CD4-positive, alpha-beta T cell (primary cell): ENCODE measurements at regions not wholly inside any gene's neighbourhood (a gene's known extent, or its start where the extent isn't known, plus 50 kb on each side); places are given as distances from the start of the nearest gene placed in this dataset.

Experiments
- ATAC-seq: fragments of 200-7000 bp; cut with Tn5 transposase; one replicate; pipeline ENCODE4 v1.10.0; 2022; ENCODE audit warnings: mild to moderate bottlenecking; ENCODE audit not compliant: poor library complexity
- CTCF ChIA-PET: fragments of 350-600 bp; sonication (Branson Sonifier 250); formaldehyde crosslinking; loops from one replicate; lab custom pipeline; 2021; ENCODE audit warnings: antibody characterized with exemption, inconsistent platforms; lab: Charles Lee
- POLR2A ChIA-PET: fragments of 350-600 bp; sonication (Branson Sonifier 250); formaldehyde crosslinking; loops from one replicate; lab custom pipeline; 2021; ENCODE audit warnings: antibody characterized with exemption, inconsistent platforms; lab: Charles Lee
- DNase-seq, 14 experiments: peaks; one replicate each; pipeline ENCODE4 v3.0.0-alpha.2; 2013 to 2020; ENCODE audit warnings: mixed read lengths in 2 of 14
- H3K27ac ChIP-seq, 2 donors: one replicate each; pipeline versions ENCODE4 v1.5.1 to v1.7.0; 2013; ENCODE audit warnings: low read length in 2 of 2, low read depth in 1 of 2, mild to moderate bottlenecking in 1 of 2
- H3K27me3 ChIP-seq, 2 experiments: 1 replicate in 1 of 2; 2 replicates in 1 of 2; pipeline versions ENCODE4 v1.6.1 to v1.7.0; 2013; ENCODE audit warnings: low read length in 2 of 2, control low read depth in 1 of 2, mild to moderate bottlenecking in 1 of 2, moderate library complexity in 1 of 2; ENCODE audit not compliant: insufficient read depth in 2 of 2, control insufficient read depth in 1 of 2
- H3K36me3 ChIP-seq: one replicate; pipeline ENCODE4 v1.6.1; 2013; ENCODE audit warnings: low read length, control low read depth; ENCODE audit not compliant: insufficient read depth
- H3K4me1 ChIP-seq: one replicate; pipeline ENCODE4 v1.6.1; 2013; ENCODE audit warnings: low read length, control low read depth; ENCODE audit not compliant: insufficient read depth
- H3K4me3 ChIP-seq: one replicate; pipeline ENCODE4 v1.5.1; 2013; ENCODE audit warnings: mild to moderate bottlenecking, low read length, moderate library complexity
- H3K9me3 ChIP-seq, 2 experiments: 1 replicate in 1 of 2; 2 replicates in 1 of 2; pipeline versions ENCODE4 v1.6.1 to v1.7.0; 2013; ENCODE audit warnings: low read length in 2 of 2, mild to moderate bottlenecking in 2 of 2, control low read depth in 1 of 2, moderate library complexity in 1 of 2; ENCODE audit not compliant: control insufficient read depth in 1 of 2, insufficient read depth in 1 of 2
- H3K27ac Mint-ChIP-seq: one replicate; pipeline ENCODE4 v1.8.0; 2020; ENCODE audit warnings: mixed read lengths
- H3K27me3 Mint-ChIP-seq: one replicate; pipeline ENCODE4 v1.8.0; 2021; ENCODE audit warnings: mixed read lengths
- H3K36me3 Mint-ChIP-seq: one replicate; pipeline ENCODE4 v1.8.0; 2021; ENCODE audit warnings: low read depth, mixed read lengths
- H3K4me1 Mint-ChIP-seq: one replicate; pipeline ENCODE4 v1.8.0; 2021; ENCODE audit warnings: low read depth, mixed read lengths
- H3K4me3 Mint-ChIP-seq: one replicate; pipeline ENCODE4 v1.8.0; 2020; ENCODE audit warnings: mild to moderate bottlenecking, mixed read lengths
- H3K9me3 Mint-ChIP-seq: one replicate; pipeline ENCODE4 v1.8.0; 2020; ENCODE audit warnings: mixed read lengths
- CTCF ChIP-seq: fragments of 200-600 bp; IDR thresholded peaks from one replicate; pipeline ENCODE4 v1.8.0; 2022; ENCODE audit warnings: antibody characterized with exemption, mild to moderate bottlenecking
- intact Hi-C, 2 experiments: fragments of 100-400 bp; cut with DNase I in 1 of 2; cut with micrococcal nuclease in 1 of 2; formaldehyde crosslinking; loops; one replicate each; pipeline versions ENCODE4 v1.15.1 to v1.9.0; 2023 to 2025; cut with DNase I, micrococcal nuclease

- ChIA-PET CTCF (no interaction called here), POLR2A (no interaction called here)
- no peak overlapping the region for H3K4me3 Mint-ChIP-seq
- Histone ChIP-seq H3K27ac (no peak overlapping the region), H3K4me1 (no peaks in the 10 kb centered on the region), H3K9me3 (no peaks in the 10 kb centered on the region), H3K27me3 (no peaks in the 10 kb centered on the region), H3K4me3 (no peak overlapping the region), H3K36me3 (no peaks in the 10 kb centered on the region)
- H3K36me3 Mint-ChIP-seq = no peaks in the 10 kb centered on the region
- DNase-seq (no peak), ATAC-seq (no peak)
- TF ChIP-seq CTCF = no peak
- no peaks in the 10 kb centered on the region for H3K4me1 Mint-ChIP-seq
- intact Hi-C loops = no loop called here
- H3K27ac Mint-ChIP-seq = no peak overlapping the region
- H3K27me3 Mint-ChIP-seq = no peaks in the 10 kb centered on the region
- no peaks in the 10 kb centered on the region for H3K9me3 Mint-ChIP-seq
These were observed 203.0 kb upstream of the CNKSR2 start for GRCh38 chrX:21171181-21171580.

- Histone ChIP-seq H3K36me3 (no peaks in the 10 kb centered on the region), H3K9me3 (no peaks in the 10 kb centered on the region), H3K27me3 (no peaks in the 10 kb centered on the region), H3K27ac (no peak overlapping the region), H3K4me1 (no peaks in the 10 kb centered on the region), H3K4me3 (no peak overlapping the region)
- POLR2A ChIA-PET = no interaction called here
- Mint-ChIP-seq H3K27me3 (no peaks in the 10 kb centered on the region), H3K4me1 (no peaks in the 10 kb centered on the region), H3K4me3 (no peak overlapping the region), H3K27ac (no peak overlapping the region), H3K9me3 (no peaks in the 10 kb centered on the region), H3K36me3 (no peaks in the 10 kb centered on the region)
- DNase-seq (no peak), ATAC-seq (no peak)
- intact Hi-C loops = no loop called here
- CTCF ChIA-PET = no interaction called here
- no peak for TF ChIP-seq CTCF
These were observed 199.8 kb upstream of the CNKSR2 start for GRCh38 chrX:21174439-21174838.

GRCh38 chrX:21176921-21177571 is 197.2 kb upstream of the CNKSR2 start:
- TF ChIP-seq CTCF = no peak
- no peaks in the 10 kb centered on the region for H3K4me1 Mint-ChIP-seq
- H3K9me3 Mint-ChIP-seq = no peaks in the 10 kb centered on the region
- H3K36me3 ChIP-seq = no peaks in the 10 kb centered on the region
- no peaks in the 10 kb centered on the region for H3K36me3 Mint-ChIP-seq
- CTCF ChIA-PET = no interaction called here
- no peaks in the 10 kb centered on the region for H3K27me3 ChIP-seq
- no peaks in the 10 kb centered on the region for H3K27me3 Mint-ChIP-seq
- no peak for ATAC-seq
- DNase-seq = no peak
- H3K27ac ChIP-seq = no peak overlapping the region
- POLR2A ChIA-PET = no interaction called here
- intact Hi-C loops = no loop called here
- no peak overlapping the region for H3K4me3 ChIP-seq
- H3K4me1 ChIP-seq = no peaks in the 10 kb centered on the region
- no peak overlapping the region for H3K4me3 Mint-ChIP-seq
- H3K27ac Mint-ChIP-seq = no peak overlapping the region
- no peaks in the 10 kb centered on the region for H3K9me3 ChIP-seq
